Natural killer cell (primary cell): ENCODE measurements at regions not wholly inside any gene's neighbourhood (a gene's known extent, or its start where the extent isn't known, plus 50 kb on each side); places are given as distances from the start of the nearest gene placed in this dataset.

Source experiments
- ATAC-seq, 3 donors: fragments of 150-1000 bp in 2 of 3; fragments of 200-7000 bp in 1 of 3; cut with Tn5 transposase; 1 replicate in 1 of 3; 2 replicates in 2 of 3; pipeline ENCODE4 v1.10.0; 2021; ENCODE audit warnings: mild to moderate bottlenecking in 2 of 3, moderate library complexity in 2 of 3
- DNase-seq, 2 donors: peaks; one replicate each; pipeline versions ENCODE4 v3.0.0 to v3.0.0-alpha.2; 2013 to 2021; ENCODE audit warnings: mixed read lengths in 1 of 2
- H3K27ac ChIP-seq: one replicate; pipeline ENCODE4 v1.5.1; 2013; ENCODE audit warnings: mild to moderate bottlenecking, low read length
- H3K27me3 ChIP-seq: one replicate; pipeline ENCODE4 v1.6.1; 2013; ENCODE audit warnings: low read length; ENCODE audit not compliant: control insufficient read depth, insufficient read depth
- H3K36me3 ChIP-seq: one replicate; pipeline ENCODE4 v1.6.1; 2013; ENCODE audit warnings: low read length; ENCODE audit not compliant: control insufficient read depth, insufficient read depth
- H3K4me1 ChIP-seq: one replicate; pipeline ENCODE4 v1.6.1; 2013; ENCODE audit warnings: low read length; ENCODE audit not compliant: control insufficient read depth, insufficient read depth
- H3K4me3 ChIP-seq: one replicate; pipeline ENCODE4 v1.5.1; 2013; ENCODE audit warnings: low read length
- H3K9me3 ChIP-seq: one replicate; pipeline ENCODE4 v1.6.1; 2013; ENCODE audit warnings: low read length; ENCODE audit not compliant: control insufficient read depth, insufficient read depth
- H3K27ac Mint-ChIP-seq, 2 donors: one replicate each; pipeline ENCODE4 v1.8.0; 2022; ENCODE audit warnings: mild to moderate bottlenecking in 2 of 2, mixed read lengths in 2 of 2, moderate library complexity in 1 of 2
- H3K27me3 Mint-ChIP-seq, 2 donors: one replicate each; pipeline ENCODE4 v1.8.0; 2022; ENCODE audit warnings: low read depth in 2 of 2, mixed read lengths in 2 of 2
- H3K36me3 Mint-ChIP-seq: one replicate; pipeline ENCODE4 v1.8.0; 2022; ENCODE audit warnings: mixed read lengths
- H3K4me1 Mint-ChIP-seq, 2 donors: one replicate each; pipeline ENCODE4 v1.8.0; 2022; ENCODE audit warnings: mixed read lengths in 2 of 2
- H3K4me3 Mint-ChIP-seq: one replicate; pipeline ENCODE4 v1.8.0; 2022; ENCODE audit warnings: mild to moderate bottlenecking, moderate library complexity, mixed read lengths
- H3K9me3 Mint-ChIP-seq, 2 donors: one replicate each; pipeline ENCODE4 v1.8.0; 2022; ENCODE audit warnings: mixed read lengths in 2 of 2
- WGBS: methylation state at CpG from one replicate; pipeline ENCODE4 v1.1.7; 2013; ENCODE audit warnings: missing lambda C conversion rate; ENCODE audit not compliant: insufficient coverage; 5-methylcytosine and 5-hydroxymethylcytosine counted together
- intact Hi-C: fragments of 100-400 bp; cut with micrococcal nuclease; formaldehyde crosslinking; loops from one replicate; pipeline ENCODE4 v1.14.2; 2022
- TF ChIP-seq, protein P1 (sequence below): fragments of 200-600 bp; IDR thresholded peaks from one replicate; pipeline ENCODE4 v1.8.0; 2022; ENCODE audit warnings: antibody characterized with exemption

- no peaks in the 10 kb centered on the region for H3K4me1 ChIP-seq
- intact Hi-C loops = no loop called here
- H3K9me3 Mint-ChIP-seq = no peaks in the 10 kb centered on the region
Observed at GRCh38 chr12:115752156-115752555, 525.3 kb downstream of the MED13L start.

GRCh38 chr12:115750340-115750739 is 527.2 kb downstream of the MED13L start:
- no peaks in the 10 kb centered on the region for H3K36me3 ChIP-seq
- no peak overlapping the region for H3K27ac ChIP-seq
- no peak for DNase-seq
- Mint-ChIP-seq H3K9me3 (no peaks in the 10 kb centered on the region), H3K27me3 (peaks cover 4 to 9% of the 10 kb centered on the region in 2 donors), H3K4me3 (no peak overlapping the region), H3K27ac (no peak overlapping the region), H3K36me3 (no peaks in the 10 kb centered on the region), H3K4me1 (no peaks in the 10 kb centered on the region)
- intact Hi-C loops = no loop called here
- no peaks in the 10 kb centered on the region for H3K27me3 ChIP-seq
- no peak for ATAC-seq
- H3K9me3 ChIP-seq = no peaks in the 10 kb centered on the region
- H3K4me3 ChIP-seq = no peak overlapping the region
- WGBS = 100% methylated on average over 1 of the region's 1 CpG
- TF ChIP-seq, protein P1, sequence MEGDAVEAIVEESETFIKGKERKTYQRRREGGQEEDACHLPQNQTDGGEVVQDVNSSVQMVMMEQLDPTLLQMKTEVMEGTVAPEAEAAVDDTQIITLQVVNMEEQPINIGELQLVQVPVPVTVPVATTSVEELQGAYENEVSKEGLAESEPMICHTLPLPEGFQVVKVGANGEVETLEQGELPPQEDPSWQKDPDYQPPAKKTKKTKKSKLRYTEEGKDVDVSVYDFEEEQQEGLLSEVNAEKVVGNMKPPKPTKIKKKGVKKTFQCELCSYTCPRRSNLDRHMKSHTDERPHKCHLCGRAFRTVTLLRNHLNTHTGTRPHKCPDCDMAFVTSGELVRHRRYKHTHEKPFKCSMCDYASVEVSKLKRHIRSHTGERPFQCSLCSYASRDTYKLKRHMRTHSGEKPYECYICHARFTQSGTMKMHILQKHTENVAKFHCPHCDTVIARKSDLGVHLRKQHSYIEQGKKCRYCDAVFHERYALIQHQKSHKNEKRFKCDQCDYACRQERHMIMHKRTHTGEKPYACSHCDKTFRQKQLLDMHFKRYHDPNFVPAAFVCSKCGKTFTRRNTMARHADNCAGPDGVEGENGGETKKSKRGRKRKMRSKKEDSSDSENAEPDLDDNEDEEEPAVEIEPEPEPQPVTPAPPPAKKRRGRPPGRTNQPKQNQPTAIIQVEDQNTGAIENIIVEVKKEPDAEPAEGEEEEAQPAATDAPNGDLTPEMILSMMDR = no peak
- H3K4me1 ChIP-seq = no peaks in the 10 kb centered on the region

More at GRCh38 chr12:115752156-115752555, 525.3 kb downstream of the MED13L start:
- Histone ChIP-seq H3K4me3 (no peak overlapping the region), H3K9me3 (no peaks in the 10 kb centered on the region), H3K27me3 (no peaks in the 10 kb centered on the region), H3K27ac (no peak overlapping the region), H3K36me3 (no peaks in the 10 kb centered on the region)
- Mint-ChIP-seq H3K36me3 (no peaks in the 10 kb centered on the region), H3K27me3 (peaks cover 4 to 8% of the 10 kb centered on the region in 2 donors), H3K4me3 (no peak overlapping the region), H3K4me1 (no peaks in the 10 kb centered on the region), H3K27ac (no peak overlapping the region)
- TF ChIP-seq, protein P1 = no peak
- 36% methylated on average over 2 of the region's 2 CpGs for WGBS
- no peak for DNase-seq
- no peak for ATAC-seq

- H3K4me1 ChIP-seq = no peaks in the 10 kb centered on the region
- no peak overlapping the region for H3K27ac Mint-ChIP-seq
- DNase-seq (no peak), ATAC-seq (no peak)
- 81% methylated on average over 5 of the region's 8 CpGs for WGBS
- intact Hi-C loops = no loop called here
- no peaks in the 10 kb centered on the region for H3K4me1 Mint-ChIP-seq
- H3K36me3 ChIP-seq = no peaks in the 10 kb centered on the region
- H3K36me3 Mint-ChIP-seq = no peaks in the 10 kb centered on the region
- no peak overlapping the region for H3K4me3 Mint-ChIP-seq
- H3K27me3 ChIP-seq = no peaks in the 10 kb centered on the region
- H3K9me3 Mint-ChIP-seq = no peaks in the 10 kb centered on the region
- H3K27me3 Mint-ChIP-seq = peaks cover 4 to 6% of the 10 kb centered on the region in 2 donors
- no peak overlapping the region for H3K27ac ChIP-seq
- H3K4me3 ChIP-seq = no peak overlapping the region
- no peaks in the 10 kb centered on the region for H3K9me3 ChIP-seq
- TF ChIP-seq, protein P1 = no peak
Observed at GRCh38 chr12:115749071-115749841, 528.2 kb downstream of the MED13L start.
